Activated CD8-positive, alpha-beta memory T cell treated with anti-CD3 and anti-CD28 coated beads, Interleukin-2, amount 10 ng/mL, durations not matched to agents 7 days and 5 days (primary cell): ENCODE measurements at regions not wholly inside any gene's neighbourhood (a gene's known extent, or its start where the extent isn't known, plus 50 kb on each side); places are given as distances from the start of the nearest gene placed in this dataset.

Experiments used
- ATAC-seq: fragments of 150-1000 bp; cut with Tn5 transposase; one replicate; pipeline ENCODE4 v1.10.0; 2021; ENCODE audit warnings: moderate library complexity
- CTCF ChIA-PET: fragments of 350-600 bp; sonication (Branson Sonifier 250); formaldehyde crosslinking; loops from one replicate; lab custom pipeline; 2021; ENCODE audit warnings: antibody characterized with exemption; lab: Charles Lee
- DNase-seq: peaks from one replicate; pipeline ENCODE4 v3.0.0-alpha.2; 2020
- H3K27ac Mint-ChIP-seq: one replicate; pipeline ENCODE4 v1.8.0; 2021; ENCODE audit warnings: mild to moderate bottlenecking, mixed read lengths
- H3K27me3 Mint-ChIP-seq: one replicate; pipeline ENCODE4 v1.8.0; 2021; ENCODE audit warnings: mixed read lengths
- H3K36me3 Mint-ChIP-seq: one replicate; pipeline ENCODE4 v1.8.0; 2021; ENCODE audit warnings: mild to moderate bottlenecking, mixed read lengths
- H3K4me1 Mint-ChIP-seq: one replicate; pipeline ENCODE4 v1.8.0; 2021; ENCODE audit warnings: mixed read lengths
- H3K4me3 Mint-ChIP-seq: one replicate; pipeline ENCODE4 v1.8.0; 2021; ENCODE audit warnings: mild to moderate bottlenecking, moderate library complexity, mixed read lengths
- H3K9me3 Mint-ChIP-seq: one replicate; pipeline ENCODE4 v1.8.0; 2022; ENCODE audit warnings: low read depth, mixed read lengths

- Mint-ChIP-seq H3K9me3 (no peaks in the 10 kb centered on the region), H3K4me1 (no peaks in the 10 kb centered on the region), H3K27me3 (no peaks in the 10 kb centered on the region), H3K27ac (no peak overlapping the region), H3K4me3 (no peak overlapping the region), H3K36me3 (no peaks in the 10 kb centered on the region)
- ATAC-seq (no peak), DNase-seq (no peak)
- CTCF ChIA-PET = no interaction called here
Observed at GRCh38 chr12:116427200-116427930, 131.8 kb upstream of the MAP1LC3B2 start.

GRCh38 chr12:116429826-116430360 lies 129.3 kb upstream of the MAP1LC3B2 start:
- H3K36me3 Mint-ChIP-seq = no peaks in the 10 kb centered on the region
- H3K4me3 Mint-ChIP-seq = no peak overlapping the region
- DNase-seq = no peak
- H3K27me3 Mint-ChIP-seq = no peaks in the 10 kb centered on the region
- no peak overlapping the region for H3K27ac Mint-ChIP-seq
- H3K4me1 Mint-ChIP-seq = no peaks in the 10 kb centered on the region
- CTCF ChIA-PET = no interaction called here
- no peak for ATAC-seq
- H3K9me3 Mint-ChIP-seq = no peaks in the 10 kb centered on the region

GRCh38 chr12:116430911-116431565 lies 128.1 kb upstream of the MAP1LC3B2 start:
- no peak overlapping the region for H3K4me3 Mint-ChIP-seq
- CTCF ChIA-PET = interaction anchor here (0.7 kb wide), 1 partner anchor 315 kb away, joined by 3 read pairs; no protein-coding TSS in a partner anchor
- H3K36me3 Mint-ChIP-seq = no peaks in the 10 kb centered on the region
- DNase-seq (no peak), ATAC-seq (no peak)
- H3K4me1 Mint-ChIP-seq = no peaks in the 10 kb centered on the region
- H3K9me3 Mint-ChIP-seq = no peaks in the 10 kb centered on the region
- H3K27ac Mint-ChIP-seq = no peak overlapping the region
- no peaks in the 10 kb centered on the region for H3K27me3 Mint-ChIP-seq

- H3K27ac Mint-ChIP-seq = no peak overlapping the region
- no peaks in the 10 kb centered on the region for H3K36me3 Mint-ChIP-seq
- H3K9me3 Mint-ChIP-seq = no peaks in the 10 kb centered on the region
- ATAC-seq (no peak), DNase-seq (no peak)
- CTCF ChIA-PET = interaction anchor here (1.1 kb wide), 1 partner anchor 15 kb away, joined by 3 read pairs; no protein-coding TSS in a partner anchor
- H3K4me1 Mint-ChIP-seq = no peaks in the 10 kb centered on the region
- H3K4me3 Mint-ChIP-seq = no peak overlapping the region
- no peaks in the 10 kb centered on the region for H3K27me3 Mint-ChIP-seq
Observed at GRCh38 chr12:116431677-116432300, 127.4 kb upstream of the MAP1LC3B2 start.

- no peak overlapping the region for H3K4me3 Mint-ChIP-seq
- no peaks in the 10 kb centered on the region for H3K27me3 Mint-ChIP-seq
- no peaks in the 10 kb centered on the region for H3K9me3 Mint-ChIP-seq
- H3K27ac Mint-ChIP-seq = no peak overlapping the region
- H3K36me3 Mint-ChIP-seq = no peaks in the 10 kb centered on the region
- no peaks in the 10 kb centered on the region for H3K4me1 Mint-ChIP-seq
- CTCF ChIA-PET = interaction anchor here (1.1 kb wide), 1 partner anchor 14 kb away, joined by 3 read pairs; no protein-coding TSS in a partner anchor
- ATAC-seq (no peak), DNase-seq (no peak)
Observed at GRCh38 chr12:116432314-116432750, 126.8 kb upstream of the MAP1LC3B2 start.

DNA sequence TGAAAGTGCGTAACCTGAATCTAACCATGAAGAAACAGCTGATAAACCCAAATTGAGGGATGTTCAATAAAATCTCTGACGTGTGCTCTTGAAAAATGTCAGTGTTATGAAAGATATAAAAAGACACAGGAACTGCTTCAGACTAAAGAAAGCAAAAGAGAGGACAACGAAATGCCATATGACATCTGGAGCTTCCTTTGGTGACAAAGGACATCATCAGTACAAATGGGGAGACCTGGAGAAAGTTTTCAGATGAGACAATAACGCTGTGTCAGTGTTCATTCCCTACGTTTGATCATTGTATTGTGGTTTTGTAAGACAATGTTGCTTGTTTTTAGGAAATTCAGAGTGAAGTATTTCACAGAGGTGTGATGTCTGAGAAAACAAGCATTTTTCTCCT lies 125.9 kb upstream of the MAP1LC3B2 start:
- no peak for DNase-seq
- Mint-ChIP-seq H3K9me3 (no peaks in the 10 kb centered on the region), H3K36me3 (no peaks in the 10 kb centered on the region), H3K27me3 (no peaks in the 10 kb centered on the region), H3K4me3 (no peak overlapping the region), H3K27ac (no peak overlapping the region), H3K4me1 (no peaks in the 10 kb centered on the region)
- CTCF ChIA-PET = no interaction called here
- no peak for ATAC-seq

- Mint-ChIP-seq H3K27me3 (no peaks in the 10 kb centered on the region), H3K4me1 (no peaks in the 10 kb centered on the region), H3K36me3 (no peaks in the 10 kb centered on the region), H3K27ac (no peak overlapping the region), H3K4me3 (no peak overlapping the region), H3K9me3 (no peaks in the 10 kb centered on the region)
- CTCF ChIA-PET = no interaction called here
- no peak for ATAC-seq
- DNase-seq = no peak
Observed at GRCh38 chr12:116434155-116435011, 124.8 kb upstream of the MAP1LC3B2 start.

GRCh38 chr12:116435984-116436383 lies 123.2 kb upstream of the MAP1LC3B2 start:
- H3K27ac Mint-ChIP-seq = no peak overlapping the region
- CTCF ChIA-PET = no interaction called here
- ATAC-seq = no peak
- H3K4me1 Mint-ChIP-seq = no peaks in the 10 kb centered on the region
- no peaks in the 10 kb centered on the region for H3K9me3 Mint-ChIP-seq
- no peak for DNase-seq
- no peaks in the 10 kb centered on the region for H3K27me3 Mint-ChIP-seq
- H3K36me3 Mint-ChIP-seq = no peaks in the 10 kb centered on the region
- no peak overlapping the region for H3K4me3 Mint-ChIP-seq

DNA sequence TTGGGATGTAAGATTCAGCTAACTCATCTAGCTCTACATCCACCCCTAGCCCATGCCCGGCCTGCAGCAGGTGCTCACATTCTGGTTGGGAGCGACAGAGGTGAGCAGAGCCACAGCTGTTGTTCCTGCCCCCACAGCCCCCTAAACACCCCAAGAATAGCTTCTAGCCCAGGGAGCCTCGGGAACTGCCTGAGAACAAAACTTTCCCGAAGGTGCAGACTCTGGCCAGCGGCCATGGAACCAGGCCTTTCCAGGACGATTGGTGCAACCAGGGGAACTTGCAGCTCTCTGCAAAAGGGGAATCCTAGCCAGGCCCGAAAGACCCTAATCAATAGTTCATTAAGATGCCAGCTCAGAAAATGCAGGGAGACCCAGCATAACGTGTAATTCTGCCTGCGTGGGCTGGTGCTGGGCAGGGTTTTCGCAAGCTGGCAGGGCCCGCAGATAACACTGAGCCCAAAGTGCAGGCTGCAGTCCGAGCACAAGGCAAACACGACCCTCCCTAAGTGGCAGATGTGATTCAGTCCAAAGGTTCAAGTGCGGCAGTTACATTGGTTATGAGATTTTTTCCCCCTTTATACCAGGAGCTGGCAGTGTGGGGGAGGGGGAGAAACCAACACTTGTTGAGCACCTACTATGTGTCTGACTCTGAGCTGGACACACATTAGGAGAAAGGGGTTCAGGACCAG lies 122.5 kb upstream of the MAP1LC3B2 start:
- DNase-seq (no peak), ATAC-seq (no peak)
- Mint-ChIP-seq H3K27ac (no peak overlapping the region), H3K27me3 (no peaks in the 10 kb centered on the region), H3K4me3 (no peak overlapping the region), H3K9me3 (no peaks in the 10 kb centered on the region), H3K4me1 (no peaks in the 10 kb centered on the region), H3K36me3 (no peaks in the 10 kb centered on the region)
- CTCF ChIA-PET = no interaction called here

DNA sequence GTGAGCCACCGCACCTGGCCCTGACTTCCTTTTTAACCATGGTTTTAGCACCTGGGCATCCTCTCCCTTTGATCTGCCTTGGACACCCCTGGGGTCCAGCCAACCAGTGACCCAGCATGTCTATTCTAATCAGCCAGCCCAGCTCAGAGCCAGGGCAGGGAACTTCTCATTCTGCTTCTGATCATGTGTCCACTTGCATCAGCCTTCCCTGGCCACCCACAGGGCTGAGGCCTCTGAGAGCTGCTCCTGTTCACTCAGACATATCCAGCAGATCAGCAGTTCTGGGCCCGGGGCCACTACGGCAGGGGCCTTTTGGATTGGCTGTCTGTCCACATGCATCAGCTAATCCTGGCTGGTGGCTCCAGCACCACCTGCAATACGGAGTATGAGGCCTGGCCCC lies 117.9 kb upstream of the MAP1LC3B2 start:
- no peak for ATAC-seq
- CTCF ChIA-PET = no interaction called here
- DNase-seq = no peak
- Mint-ChIP-seq H3K9me3 (no peaks in the 10 kb centered on the region), H3K27ac (no peak overlapping the region), H3K36me3 (no peaks in the 10 kb centered on the region), H3K4me3 (no peak overlapping the region), H3K4me1 (no peaks in the 10 kb centered on the region), H3K27me3 (no peaks in the 10 kb centered on the region)

DNA sequence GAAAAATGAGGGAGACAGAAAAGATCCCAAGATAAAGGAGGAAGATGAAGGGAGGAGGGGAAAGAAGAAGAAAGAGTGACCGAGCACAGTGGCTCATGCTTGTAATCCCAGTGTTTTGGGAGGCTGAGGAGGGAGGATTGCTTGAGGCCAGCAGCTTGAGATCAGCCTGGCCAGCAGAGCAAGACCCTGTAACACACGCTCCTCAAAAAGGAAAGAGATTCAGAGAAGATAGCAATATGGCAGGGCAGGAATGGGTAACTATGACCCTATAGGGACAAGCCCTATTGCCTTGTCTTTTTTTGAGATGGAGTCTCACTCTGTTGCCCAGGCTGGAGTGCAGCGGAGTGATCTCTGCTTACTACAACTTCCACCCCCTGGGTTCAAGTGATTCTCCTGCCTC lies 116.9 kb upstream of the MAP1LC3B2 start:
- no peak for DNase-seq
- peaks cover 2% of the 10 kb centered on the region for H3K27me3 Mint-ChIP-seq

GRCh38 chr12:116442946-116443345 lies 116.2 kb upstream of the MAP1LC3B2 start:
- H3K27me3 Mint-ChIP-seq = peaks cover 2% of the 10 kb centered on the region
- H3K4me1 Mint-ChIP-seq = no peaks in the 10 kb centered on the region
- H3K9me3 Mint-ChIP-seq = no peaks in the 10 kb centered on the region
- no peaks in the 10 kb centered on the region for H3K36me3 Mint-ChIP-seq
- CTCF ChIA-PET = no interaction called here
- no peak overlapping the region for H3K27ac Mint-ChIP-seq
- H3K4me3 Mint-ChIP-seq = no peak overlapping the region
- no peak for DNase-seq
- ATAC-seq = no peak

More for the DNA sequence above, 116.9 kb upstream of the MAP1LC3B2 start:
- no peak overlapping the region for H3K4me3 Mint-ChIP-seq
- no peaks in the 10 kb centered on the region for H3K36me3 Mint-ChIP-seq
- CTCF ChIA-PET = no interaction called here
- ATAC-seq = no peak
- H3K4me1 Mint-ChIP-seq = no peaks in the 10 kb centered on the region
- H3K9me3 Mint-ChIP-seq = no peaks in the 10 kb centered on the region
- no peak overlapping the region for H3K27ac Mint-ChIP-seq
